ENCODE measurements at regions not wholly inside any gene's neighbourhood (a gene's known extent, or its start where the extent isn't known, plus 50 kb on each side); places are given as distances from the start of the nearest gene placed in this dataset.

- Mint-ChIP-seq H3K36me3 (ENCODE audit: unreplicated experiment) (no peaks in the 10 kb centered on the region), H3K27me3 (ENCODE audit: unreplicated experiment) (no peaks in the 10 kb centered on the region), H3K4me3 (ENCODE audit: unreplicated experiment) (no peak overlapping the region), H3K27ac (ENCODE audit: unreplicated experiment) (no peak overlapping the region), H3K9me3 (ENCODE audit: unreplicated experiment) (no peaks in the 10 kb centered on the region), H3K4me1 (ENCODE audit: unreplicated experiment) (no peaks in the 10 kb centered on the region)
- DNase-seq (ENCODE audit: extremely low spot score, unreplicated experiment): no peak
- TF ChIP-seq, protein P1, sequence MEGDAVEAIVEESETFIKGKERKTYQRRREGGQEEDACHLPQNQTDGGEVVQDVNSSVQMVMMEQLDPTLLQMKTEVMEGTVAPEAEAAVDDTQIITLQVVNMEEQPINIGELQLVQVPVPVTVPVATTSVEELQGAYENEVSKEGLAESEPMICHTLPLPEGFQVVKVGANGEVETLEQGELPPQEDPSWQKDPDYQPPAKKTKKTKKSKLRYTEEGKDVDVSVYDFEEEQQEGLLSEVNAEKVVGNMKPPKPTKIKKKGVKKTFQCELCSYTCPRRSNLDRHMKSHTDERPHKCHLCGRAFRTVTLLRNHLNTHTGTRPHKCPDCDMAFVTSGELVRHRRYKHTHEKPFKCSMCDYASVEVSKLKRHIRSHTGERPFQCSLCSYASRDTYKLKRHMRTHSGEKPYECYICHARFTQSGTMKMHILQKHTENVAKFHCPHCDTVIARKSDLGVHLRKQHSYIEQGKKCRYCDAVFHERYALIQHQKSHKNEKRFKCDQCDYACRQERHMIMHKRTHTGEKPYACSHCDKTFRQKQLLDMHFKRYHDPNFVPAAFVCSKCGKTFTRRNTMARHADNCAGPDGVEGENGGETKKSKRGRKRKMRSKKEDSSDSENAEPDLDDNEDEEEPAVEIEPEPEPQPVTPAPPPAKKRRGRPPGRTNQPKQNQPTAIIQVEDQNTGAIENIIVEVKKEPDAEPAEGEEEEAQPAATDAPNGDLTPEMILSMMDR (IDR thresholded peaks at IDR 0.05): peak; percentile 46
Observed at GRCh38 chr7:124276005-124276622, 243.2 kb upstream of the TMEM229A start.

- no peaks in the 10 kb centered on the region for H3K9me3 Mint-ChIP-seq (ENCODE audit: unreplicated experiment)
- no peaks in the 10 kb centered on the region for H3K4me1 Mint-ChIP-seq (ENCODE audit: unreplicated experiment)
- no peaks in the 10 kb centered on the region for H3K36me3 Mint-ChIP-seq (ENCODE audit: unreplicated experiment)
Observed at GRCh38 chr7:124275411-124275810, 242.5 kb upstream of the TMEM229A start.

DNA sequence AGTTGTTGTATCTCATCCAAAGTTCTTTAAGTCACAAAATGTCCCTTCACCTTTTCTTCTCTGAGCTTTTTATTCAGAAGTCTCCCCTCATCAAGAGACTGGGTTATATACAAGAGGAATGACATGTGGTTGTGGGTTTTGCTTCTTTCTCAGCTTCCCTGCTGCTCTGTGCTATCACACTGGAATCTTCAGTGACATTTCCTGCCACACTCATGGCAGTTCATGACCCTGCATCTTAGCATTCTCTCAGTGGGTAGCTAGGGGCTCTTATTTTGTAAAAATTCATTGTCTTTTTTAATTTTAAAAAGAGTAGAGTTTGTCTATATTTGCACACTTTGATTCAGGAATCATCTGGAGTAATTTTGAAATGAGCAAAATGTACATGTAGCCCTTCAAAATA is 236.9 kb upstream of the TMEM229A start:
- H3K4me1 Mint-ChIP-seq (ENCODE audit: unreplicated experiment): peaks cover 4% of the 10 kb centered on the region
- no peaks in the 10 kb centered on the region for H3K9me3 Mint-ChIP-seq (ENCODE audit: unreplicated experiment)
- TF ChIP-seq, protein P1 (IDR thresholded peaks at IDR 0.05): no peak
- H3K4me3 Mint-ChIP-seq (ENCODE audit: unreplicated experiment): no peak overlapping the region
- no peaks in the 10 kb centered on the region for H3K36me3 Mint-ChIP-seq (ENCODE audit: unreplicated experiment)
- H3K27ac Mint-ChIP-seq (ENCODE audit: unreplicated experiment): no peak overlapping the region
- no peaks in the 10 kb centered on the region for H3K27me3 Mint-ChIP-seq (ENCODE audit: unreplicated experiment)
- DNase-seq (ENCODE audit: extremely low spot score, unreplicated experiment): no peak

More at GRCh38 chr7:124275411-124275810, 242.5 kb upstream of the TMEM229A start:
- Mint-ChIP-seq H3K4me3 (ENCODE audit: unreplicated experiment) (no peak overlapping the region), H3K27me3 (ENCODE audit: unreplicated experiment) (no peaks in the 10 kb centered on the region), H3K27ac (ENCODE audit: unreplicated experiment) (no peak overlapping the region)
- DNase-seq (ENCODE audit: extremely low spot score, unreplicated experiment): no peak
- TF ChIP-seq, protein P1 (IDR thresholded peaks at IDR 0.05): no peak

GRCh38 chr7:124267154-124267553 is 234.3 kb upstream of the TMEM229A start:
- Mint-ChIP-seq H3K4me1 (ENCODE audit: unreplicated experiment) (peaks cover 9% of the 10 kb centered on the region), H3K9me3 (ENCODE audit: unreplicated experiment) (no peaks in the 10 kb centered on the region), H3K4me3 (ENCODE audit: unreplicated experiment) (no peak overlapping the region), H3K27ac (ENCODE audit: unreplicated experiment) (no peak overlapping the region), H3K27me3 (ENCODE audit: unreplicated experiment) (no peaks in the 10 kb centered on the region), H3K36me3 (ENCODE audit: unreplicated experiment) (no peaks in the 10 kb centered on the region)
- TF ChIP-seq, protein P1 (IDR thresholded peaks at IDR 0.05): no peak
- no peak for DNase-seq (ENCODE audit: extremely low spot score, unreplicated experiment)

- H3K9me3 Mint-ChIP-seq (ENCODE audit: unreplicated experiment): no peaks in the 10 kb centered on the region
- no peaks in the 10 kb centered on the region for H3K36me3 Mint-ChIP-seq (ENCODE audit: unreplicated experiment)
- DNase-seq (ENCODE audit: extremely low spot score, unreplicated experiment): no peak
- no peaks in the 10 kb centered on the region for H3K27me3 Mint-ChIP-seq (ENCODE audit: unreplicated experiment)
- no peak overlapping the region for H3K4me3 Mint-ChIP-seq (ENCODE audit: unreplicated experiment)
- H3K4me1 Mint-ChIP-seq (ENCODE audit: unreplicated experiment): peaks cover 8% of the 10 kb centered on the region
- TF ChIP-seq, protein P1 (IDR thresholded peaks at IDR 0.05): peak; percentile 16
- no peak overlapping the region for H3K27ac Mint-ChIP-seq (ENCODE audit: unreplicated experiment)
Observed at GRCh38 chr7:124263232-124263827, 230.5 kb upstream of the TMEM229A start.

Measured in osteocyte (in vitro differentiated cells).